Mucosa of stomach (tissue), 1 donor: ENCODE measurements at regions not wholly inside any gene's neighbourhood (a gene's known extent, or its start where the extent isn't known, plus 50 kb on each side); places are given as distances from the start of the nearest gene placed in this dataset.

Experiments
- H3K27me3 ChIP-seq: one replicate; pipeline ENCODE4 v1.7.0; 2013; ENCODE audit warnings: mild to moderate bottlenecking, low read length; ENCODE audit not compliant: control insufficient read depth, insufficient read depth
- H3K36me3 ChIP-seq: one replicate; pipeline ENCODE4 v1.7.0; 2013; ENCODE audit warnings: low read length; ENCODE audit not compliant: control insufficient read depth, insufficient read depth
- H3K4me1 ChIP-seq: one replicate; pipeline ENCODE4 v1.7.0; 2013; ENCODE audit warnings: mild to moderate bottlenecking, low read length; ENCODE audit not compliant: control insufficient read depth, insufficient read depth
- H3K4me3 ChIP-seq: one replicate; pipeline ENCODE4 v1.7.0; 2013; ENCODE audit warnings: low read length
- H3K9ac ChIP-seq: one replicate; pipeline ENCODE4 v1.7.0; 2013; ENCODE audit warnings: mild to moderate bottlenecking, low read length, moderate library complexity
- H3K9me3 ChIP-seq: one replicate; pipeline ENCODE4 v1.7.0; 2013; ENCODE audit warnings: mild to moderate bottlenecking, low read length, moderate library complexity; ENCODE audit not compliant: control insufficient read depth
- donor health status: Pancreatic carcinoma.

GRCh38 chr12:103172447-103173112 is 215.1 kb downstream of the ASCL1 start:
- Histone ChIP-seq H3K36me3 (no peaks in the 10 kb centered on the region), H3K9me3 (no peaks in the 10 kb centered on the region), H3K27me3 (no peaks in the 10 kb centered on the region), H3K4me3 (no peak overlapping the region), H3K4me1 (no peaks in the 10 kb centered on the region), H3K9ac (no peak overlapping the region)

- no peaks in the 10 kb centered on the region for H3K36me3 ChIP-seq
- no peak overlapping the region for H3K9ac ChIP-seq
- no peaks in the 10 kb centered on the region for H3K27me3 ChIP-seq
- H3K9me3 ChIP-seq: no peaks in the 10 kb centered on the region
- no peak overlapping the region for H3K4me3 ChIP-seq
- H3K4me1 ChIP-seq: no peaks in the 10 kb centered on the region
Measured at GRCh38 chr12:103175625-103176024, 218.2 kb downstream of the ASCL1 start.

DNA sequence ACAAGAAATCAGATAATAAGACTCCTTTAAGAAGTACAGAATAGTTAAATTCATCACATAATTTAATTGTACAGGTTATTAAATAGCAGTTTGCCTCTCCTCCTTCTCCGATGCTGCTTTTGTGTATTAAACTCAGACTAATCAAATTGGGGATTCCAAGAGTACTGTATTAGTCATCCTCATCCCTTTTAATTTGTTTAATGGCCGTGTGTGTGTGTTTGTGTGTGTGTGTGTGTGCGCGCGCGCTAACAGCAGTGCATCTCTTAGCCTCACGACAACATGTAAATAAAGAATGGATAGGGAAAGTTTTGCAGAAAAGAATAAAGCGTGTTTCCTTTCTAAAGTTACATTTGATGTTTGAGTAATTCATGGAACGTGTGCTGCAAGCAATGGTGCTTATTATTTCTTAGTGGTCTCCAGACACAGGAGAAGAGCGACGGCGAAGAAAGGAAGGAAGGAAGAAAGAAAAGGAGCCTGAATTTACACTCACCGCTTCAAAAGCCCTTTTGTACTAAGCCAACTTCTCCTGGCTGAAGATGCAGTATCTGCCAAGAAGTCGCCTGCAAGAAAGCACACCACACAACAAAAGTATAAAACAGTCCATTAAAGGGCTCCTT is 220.3 kb downstream of the ASCL1 start:
- Histone ChIP-seq H3K36me3 (no peaks in the 10 kb centered on the region), H3K9ac (no peak overlapping the region), H3K4me3 (no peak overlapping the region), H3K9me3 (no peaks in the 10 kb centered on the region), H3K4me1 (no peaks in the 10 kb centered on the region), H3K27me3 (no peaks in the 10 kb centered on the region)

DNA sequence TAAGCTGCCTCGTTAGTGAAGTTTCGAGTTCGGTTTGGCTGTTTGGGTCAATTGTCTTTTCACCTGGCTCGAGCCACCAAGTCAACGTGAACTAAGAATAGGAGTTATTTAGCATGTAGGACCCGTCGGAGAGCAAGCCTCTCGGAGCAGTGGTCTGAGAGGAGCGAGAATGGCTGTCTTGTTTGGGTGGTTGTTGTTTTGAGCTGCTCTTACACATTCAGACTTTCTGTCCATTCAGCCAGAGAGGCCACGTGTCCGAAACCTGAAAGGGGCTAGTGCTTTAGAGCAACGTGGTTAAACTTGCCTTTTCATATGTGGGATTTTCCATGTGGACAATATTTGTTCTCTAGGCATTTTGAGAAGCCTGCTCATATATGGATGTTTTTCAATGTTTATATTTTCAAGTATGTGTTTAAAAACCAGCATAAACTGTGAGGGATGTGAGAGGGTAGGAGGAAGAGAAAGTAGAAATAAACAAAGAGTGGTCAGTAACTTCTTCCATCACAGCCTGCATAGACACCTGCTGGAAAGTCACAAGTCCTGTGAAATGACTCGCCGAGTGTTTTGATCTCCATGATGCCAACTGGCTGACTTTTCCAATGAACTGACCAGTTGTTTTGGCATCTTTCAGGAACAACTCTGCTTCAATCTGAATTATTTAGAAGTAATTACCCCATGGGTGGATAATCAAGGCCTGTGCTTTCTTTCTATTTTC is 221.0 kb downstream of the ASCL1 start:
- H3K27me3 ChIP-seq: no peaks in the 10 kb centered on the region
- H3K9ac ChIP-seq: no peak overlapping the region
- H3K36me3 ChIP-seq: no peaks in the 10 kb centered on the region
- H3K9me3 ChIP-seq: no peaks in the 10 kb centered on the region
- no peak overlapping the region for H3K4me3 ChIP-seq
- no peaks in the 10 kb centered on the region for H3K4me1 ChIP-seq

DNA sequence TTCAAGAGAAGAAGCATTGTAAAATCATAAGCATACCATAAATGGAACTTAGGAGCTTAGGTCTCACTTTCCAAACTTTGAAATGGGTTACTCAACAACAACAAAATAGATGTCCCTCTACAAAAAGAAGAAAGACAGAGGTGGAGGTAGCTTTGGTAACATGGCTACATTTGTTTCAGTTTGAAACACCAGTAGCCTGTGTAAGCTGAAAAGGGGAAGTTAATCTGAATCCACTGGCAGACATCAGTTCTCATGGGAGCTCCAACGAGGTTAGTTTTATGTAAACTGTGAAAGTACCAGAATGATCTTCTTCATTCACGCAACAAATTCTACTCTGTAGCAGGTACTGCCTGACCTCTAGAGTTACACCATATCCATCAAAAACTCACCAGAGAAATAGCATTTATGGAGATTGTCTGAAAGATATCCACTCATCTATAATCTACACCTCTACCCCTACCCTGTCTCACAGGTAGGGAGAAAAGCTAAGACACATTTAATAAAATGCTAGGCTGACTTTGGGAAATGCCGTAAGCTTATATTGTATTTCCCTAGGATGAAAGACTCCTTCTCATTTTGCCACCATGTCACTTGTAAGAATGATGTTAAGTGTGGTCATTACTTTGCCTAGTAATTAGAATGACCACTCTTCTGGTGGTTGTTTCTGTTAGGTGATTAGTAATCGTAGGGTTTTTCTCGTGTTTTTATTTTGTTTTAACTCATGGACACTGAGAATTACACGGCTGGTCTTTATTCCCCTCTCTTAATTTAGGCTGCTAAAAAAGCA is 224.1 kb downstream of the ASCL1 start:
- H3K36me3 ChIP-seq: no peaks in the 10 kb centered on the region
- no peak overlapping the region for H3K4me3 ChIP-seq
- H3K27me3 ChIP-seq: no peaks in the 10 kb centered on the region
- no peaks in the 10 kb centered on the region for H3K4me1 ChIP-seq
- no peak overlapping the region for H3K9ac ChIP-seq
- H3K9me3 ChIP-seq: no peaks in the 10 kb centered on the region

- no peak overlapping the region for H3K9ac ChIP-seq
- H3K36me3 ChIP-seq: no peaks in the 10 kb centered on the region
- H3K4me1 ChIP-seq: no peaks in the 10 kb centered on the region
- no peaks in the 10 kb centered on the region for H3K9me3 ChIP-seq
- H3K4me3 ChIP-seq: no peak overlapping the region
- H3K27me3 ChIP-seq: no peaks in the 10 kb centered on the region
Measured at GRCh38 chr12:103182299-103182698, 224.8 kb downstream of the ASCL1 start.

DNA sequence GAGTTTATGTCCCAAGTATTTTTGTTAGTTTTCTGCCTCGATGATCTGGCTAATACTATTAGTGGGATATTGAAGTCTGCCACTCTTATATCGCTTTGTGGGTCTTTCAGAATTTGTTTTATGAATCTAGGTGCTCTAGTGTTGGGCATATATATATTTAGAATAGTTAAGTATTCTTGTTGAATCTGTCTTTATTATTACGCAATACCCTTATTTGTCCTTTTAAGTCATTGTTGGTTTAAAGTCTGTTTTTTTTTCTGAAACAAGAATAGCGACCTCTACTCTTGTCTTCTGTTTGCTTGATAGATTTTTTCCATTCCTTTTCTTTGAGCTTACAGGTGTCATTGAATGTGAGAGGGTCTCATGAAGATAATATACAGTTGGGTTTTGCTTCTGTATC is 239.0 kb downstream of the ASCL1 start:
- H3K4me1 ChIP-seq: no peaks in the 10 kb centered on the region
- H3K36me3 ChIP-seq: no peaks in the 10 kb centered on the region
- H3K9me3 ChIP-seq: no peaks in the 10 kb centered on the region
- H3K27me3 ChIP-seq: no peaks in the 10 kb centered on the region
- H3K9ac ChIP-seq: no peak overlapping the region
- H3K4me3 ChIP-seq: no peak overlapping the region

- H3K4me1 ChIP-seq: no peaks in the 10 kb centered on the region
- H3K4me3 ChIP-seq: no peak overlapping the region
- no peak overlapping the region for H3K9ac ChIP-seq
- no peaks in the 10 kb centered on the region for H3K36me3 ChIP-seq
- no peaks in the 10 kb centered on the region for H3K9me3 ChIP-seq
- no peaks in the 10 kb centered on the region for H3K27me3 ChIP-seq
Measured at GRCh38 chr12:103197725-103198388, 240.4 kb downstream of the ASCL1 start.

DNA sequence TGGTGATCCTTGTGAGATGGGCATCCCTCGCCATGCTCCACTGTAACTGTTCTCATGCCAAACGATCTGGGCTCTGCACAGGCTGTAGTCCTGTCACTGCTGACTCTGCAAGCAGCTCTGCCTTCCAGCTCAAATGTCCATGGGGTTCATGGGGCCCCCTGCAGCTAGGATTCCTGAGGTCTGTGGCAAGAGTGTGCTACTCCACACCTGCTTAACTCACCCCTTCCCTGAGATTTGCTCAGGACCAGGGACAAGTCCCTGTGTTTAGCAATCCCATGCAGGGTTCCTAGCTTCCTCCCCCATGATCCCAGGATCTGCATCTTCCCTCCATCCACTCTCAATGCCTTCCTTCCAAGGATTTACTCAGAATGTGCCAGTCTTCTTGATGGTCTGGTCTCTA is 241.0 kb downstream of the ASCL1 start:
- Histone ChIP-seq H3K9ac (no peak overlapping the region), H3K4me1 (no peaks in the 10 kb centered on the region), H3K9me3 (no peaks in the 10 kb centered on the region), H3K27me3 (no peaks in the 10 kb centered on the region), H3K36me3 (no peaks in the 10 kb centered on the region), H3K4me3 (no peak overlapping the region)

- H3K9me3 ChIP-seq: no peaks in the 10 kb centered on the region
- no peaks in the 10 kb centered on the region for H3K36me3 ChIP-seq
- no peaks in the 10 kb centered on the region for H3K4me1 ChIP-seq
- H3K9ac ChIP-seq: no peak overlapping the region
- no peaks in the 10 kb centered on the region for H3K27me3 ChIP-seq
- H3K4me3 ChIP-seq: no peak overlapping the region
Measured at GRCh38 chr12:103205906-103206305, 248.4 kb downstream of the ASCL1 start.

- no peaks in the 10 kb centered on the region for H3K36me3 ChIP-seq
- no peak overlapping the region for H3K9ac ChIP-seq
Measured at GRCh38 chr12:103207936-103208335, 250.5 kb downstream of the ASCL1 start.

More at GRCh38 chr12:103207936-103208335, 250.5 kb downstream of the ASCL1 start:
- H3K4me1 ChIP-seq: no peaks in the 10 kb centered on the region
- H3K27me3 ChIP-seq: no peaks in the 10 kb centered on the region
- no peaks in the 10 kb centered on the region for H3K9me3 ChIP-seq
- no peak overlapping the region for H3K4me3 ChIP-seq
